ENCODE measurements at regions not wholly inside any gene's neighbourhood (a gene's known extent, or its start where the extent isn't known, plus 50 kb on each side); places are given as distances from the start of the nearest gene placed in this dataset.

DNA sequence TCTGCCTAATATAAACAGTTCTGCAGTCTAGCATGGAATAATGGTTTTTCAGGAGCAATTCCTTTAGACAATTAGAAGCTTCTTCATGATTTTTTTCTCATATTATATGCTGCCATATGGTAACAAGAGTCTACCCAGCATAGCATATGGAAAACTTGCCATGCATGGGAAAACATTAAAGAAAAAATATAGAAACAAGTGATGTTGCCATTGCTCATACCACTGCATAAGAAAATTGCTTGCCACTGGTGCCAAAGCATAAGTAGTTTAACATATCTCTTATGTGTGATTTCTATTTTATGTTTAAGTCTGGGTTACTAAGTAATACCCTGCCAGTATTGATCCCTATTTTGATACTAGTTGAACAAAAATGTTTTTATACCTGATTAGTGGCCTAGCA lies 171.2 kb downstream of the CCDC59 start:
- no peak for TF ChIP-seq POLR2A (IDR thresholded peaks at IDR 0.05; ENCODE audit: low read depth, low read length)
- no peak for TF ChIP-seq POLR2AphosphoS5 (IDR thresholded peaks at IDR 0.05; ENCODE audit: low read depth, low read length)
- no peak for TF ChIP-seq TAF1 (IDR thresholded peaks at IDR 0.05; ENCODE audit: low read depth, low read length)
- TF ChIP-seq POU2F2 (IDR thresholded peaks at IDR 0.05; ENCODE audit: low read depth, low read length): no peak
- TF ChIP-seq SPI1 (IDR thresholded peaks at IDR 0.05; ENCODE audit: low read depth, low read length): no peak
- no peak for TF ChIP-seq PAX5 (IDR thresholded peaks at IDR 0.05; ENCODE audit: insufficient read depth, low read length, severe bottlenecking)

Data from GM12891 (cell line).